ENCODE measurements at regions not wholly inside any gene's neighbourhood (a gene's known extent, or its start where the extent isn't known, plus 50 kb on each side); places are given as distances from the start of the nearest gene placed in this dataset.

GRCh38 chr11:134516529-134516928 is 104.5 kb upstream of the B3GAT1 start:
- no peak for TF ChIP-seq MAX (IDR thresholded peaks at IDR 0.05; ENCODE audit: low read depth, low read length)
- no peak for TF ChIP-seq POLR2A (IDR thresholded peaks at IDR 0.05; ENCODE audit: extremely low read depth, insufficient read length)
- no peak for TF ChIP-seq MYC (IDR thresholded peaks at IDR 0.05; ENCODE audit: low read depth, low read length)
- TF ChIP-seq CTCF (IDR thresholded peaks at IDR 0.05; ENCODE audit: low read depth, low read length): no peak
- H3K4me3 ChIP-seq (ENCODE audit: low read depth, low read length): no peak overlapping the region

GRCh38 chr11:134515081-134515960 is 103.3 kb upstream of the B3GAT1 start:
- no peak for DNase-seq (ENCODE audit: low read depth)
- TF ChIP-seq MAX (IDR thresholded peaks at IDR 0.05; ENCODE audit: low read depth, low read length): no peak
- TF ChIP-seq POLR2A (IDR thresholded peaks at IDR 0.05; ENCODE audit: extremely low read depth, insufficient read length): no peak
- TF ChIP-seq MYC (IDR thresholded peaks at IDR 0.05; ENCODE audit: low read depth, low read length): no peak
- no peak for TF ChIP-seq CTCF (IDR thresholded peaks at IDR 0.05; ENCODE audit: low read depth, low read length)

More at GRCh38 chr11:134516529-134516928, 104.5 kb upstream of the B3GAT1 start:
- DNase-seq (ENCODE audit: low read depth): no peak

GRCh38 chr11:134514354-134514951 is 102.4 kb upstream of the B3GAT1 start:
- no peak for DNase-seq (ENCODE audit: low read depth)
- no peak overlapping the region for H3K4me3 ChIP-seq (ENCODE audit: low read depth, low read length)
- TF ChIP-seq MYC (IDR thresholded peaks at IDR 0.05; ENCODE audit: low read depth, low read length) (no peak), CTCF (IDR thresholded peaks at IDR 0.05; ENCODE audit: low read depth, low read length) (no peak)

More at GRCh38 chr11:134515081-134515960, 103.3 kb upstream of the B3GAT1 start:
- no peak overlapping the region for H3K4me3 ChIP-seq (ENCODE audit: low read depth, low read length)

GRCh38 chr11:134513585-134514120 is 101.6 kb upstream of the B3GAT1 start:
- DNase-seq (ENCODE audit: low read depth): no peak
- no peak for TF ChIP-seq MAX (IDR thresholded peaks at IDR 0.05; ENCODE audit: low read depth, low read length)
- TF ChIP-seq MYC (IDR thresholded peaks at IDR 0.05; ENCODE audit: low read depth, low read length): no peak
- no peak overlapping the region for H3K4me3 ChIP-seq (ENCODE audit: low read depth, low read length)

GRCh38 chr11:134512571-134513538 is 100.8 kb upstream of the B3GAT1 start:
- TF ChIP-seq MYC (IDR thresholded peaks at IDR 0.05; ENCODE audit: low read depth, low read length) (no peak), POLR2A (IDR thresholded peaks at IDR 0.05; ENCODE audit: extremely low read depth, insufficient read length) (no peak)
- no peak for DNase-seq (ENCODE audit: low read depth)
- H3K4me3 ChIP-seq (ENCODE audit: low read depth, low read length): no peak overlapping the region

GRCh38 chr11:134512061-134512460 is 100.0 kb upstream of the B3GAT1 start:
- no peak overlapping the region for H3K4me3 ChIP-seq (ENCODE audit: low read depth, low read length)
- TF ChIP-seq POLR2A (IDR thresholded peaks at IDR 0.05; ENCODE audit: extremely low read depth, insufficient read length): no peak
- TF ChIP-seq CTCF (IDR thresholded peaks at IDR 0.05; ENCODE audit: low read depth, low read length): no peak
- no peak for TF ChIP-seq MYC (IDR thresholded peaks at IDR 0.05; ENCODE audit: low read depth, low read length)
- TF ChIP-seq MAX (IDR thresholded peaks at IDR 0.05; ENCODE audit: low read depth, low read length): no peak
- DNase-seq (ENCODE audit: low read depth): no peak

Data from NB4 (cell line).